GM12874 (cell line): ENCODE measurements at regions not wholly inside any gene's neighbourhood (a gene's known extent, or its start where the extent isn't known, plus 50 kb on each side); places are given as distances from the start of the nearest gene placed in this dataset.

Experiments
- CTCF ChIP-seq: IDR thresholded peaks from 2 replicates; pipeline ENCODE4 v1.5.1; 2011; ENCODE audit warnings: low read depth, mild to moderate bottlenecking, control low read depth, low read length, moderate library complexity; ENCODE audit not compliant: insufficient read depth

- TF ChIP-seq CTCF: no peak
Observed at GRCh38 chr20:62546606-62547005, 70.8 kb upstream of the GATA5 start.

GRCh38 chr20:62547364-62547763, 71.6 kb upstream of the GATA5 start:
- TF ChIP-seq CTCF: no peak

- TF ChIP-seq CTCF: no peak
Observed at GRCh38 chr20:62548471-62548870, 72.7 kb upstream of the GATA5 start.

- no peak for TF ChIP-seq CTCF
Observed at GRCh38 chr20:62549029-62549428, 73.2 kb upstream of the GATA5 start.

- TF ChIP-seq CTCF: 0 out of 2 replicates have a peak, but pooled peaks have one; percentile 8
Observed at GRCh38 chr20:62549499-62550086, 73.8 kb upstream of the GATA5 start.

GRCh38 chr20:62550087-62550632, 74.4 kb upstream of the GATA5 start:
- TF ChIP-seq CTCF: no peak

- no peak for TF ChIP-seq CTCF
Observed at GRCh38 chr20:62551407-62552323, 75.9 kb upstream of the GATA5 start.
